Caco-2 (cell line): ENCODE measurements at regions not wholly inside any gene's neighbourhood (a gene's known extent, or its start where the extent isn't known, plus 50 kb on each side); places are given as distances from the start of the nearest gene placed in this dataset.

Source experiments
- BruUV-seq: library from RNA; stranded (reverse); fragments of 400-500 nt; replicated peaks from 2 replicates; lab custom pipeline; 2021; lab: Mats Ljungman, UMichigan
- CTCF ChIA-PET: fragments of 300-600 bp; sonication (Branson Sonifier 250); formaldehyde crosslinking; loops from one replicate; lab custom pipeline; 2022; ENCODE audit warnings: antibody characterized with exemption; lab: Charles Lee
- POLR2A ChIA-PET: fragments of 300-600 bp; sonication (Branson Sonifier 250); formaldehyde crosslinking; loops from one replicate; lab custom pipeline; 2022; ENCODE audit warnings: antibody characterized with exemption; lab: Charles Lee
- DNase-seq, 2 experiments: peaks; one replicate each; pipeline versions ENCODE4 v3.0.0 to v3.0.0-alpha.2; 2020 to 2022
- H3K27me3 ChIP-seq: replicated peaks from 2 replicates; pipeline ENCODE4 v1.6.0; 2011; ENCODE audit warnings: low read length; ENCODE audit not compliant: control insufficient read depth, insufficient read depth
- H3K36me3 ChIP-seq: 2 replicates; pipeline ENCODE4 v1.5.1; 2011; ENCODE audit warnings: low read length; ENCODE audit not compliant: control insufficient read depth, insufficient read depth
- H3K4me1 ChIP-seq: fragments of 250-450 bp; sonication (Bioruptor Pico); 2 replicates; pipeline ENCODE4 v1.5.1; 2020; ENCODE audit warnings: mild to moderate bottlenecking
- H3K4me3 ChIP-seq: 2 replicates; pipeline ENCODE4 v1.5.1; 2011; ENCODE audit warnings: low read depth, mild to moderate bottlenecking, control low read depth, low read length
- H3K9me3 ChIP-seq: fragments of 250-450 bp; sonication (Bioruptor Pico); 2 replicates; pipeline ENCODE4 v1.5.1; 2020; ENCODE audit warnings: mild to moderate bottlenecking, moderate library complexity
- H3K27ac Mint-ChIP-seq: one replicate; pipeline ENCODE4 v1.8.0; 2022; ENCODE audit warnings: mixed read lengths; ENCODE audit not compliant: unreplicated experiment
- H3K27me3 Mint-ChIP-seq: one replicate; pipeline ENCODE4 v1.8.0; 2022; ENCODE audit warnings: mixed read lengths; ENCODE audit not compliant: insufficient read depth, unreplicated experiment
- H3K36me3 Mint-ChIP-seq: one replicate; pipeline ENCODE4 v1.8.0; 2022; ENCODE audit warnings: mild to moderate bottlenecking, mixed read lengths; ENCODE audit not compliant: insufficient read depth, unreplicated experiment
- H3K4me1 Mint-ChIP-seq: one replicate; pipeline ENCODE4 v1.8.0; 2022; ENCODE audit warnings: low read depth, mixed read lengths; ENCODE audit not compliant: unreplicated experiment
- H3K4me3 Mint-ChIP-seq: one replicate; pipeline ENCODE4 v1.8.0; 2022; ENCODE audit warnings: mild to moderate bottlenecking, moderate library complexity, mixed read lengths; ENCODE audit not compliant: unreplicated experiment
- H3K9me3 Mint-ChIP-seq: one replicate; pipeline ENCODE4 v1.8.0; 2022; ENCODE audit warnings: mixed read lengths; ENCODE audit not compliant: unreplicated experiment
- CTCF ChIP-seq, 2 experiments: fragments of 200-600 bp in 1 of 2; IDR thresholded peaks; 1 replicate in 1 of 2; 2 replicates in 1 of 2; pipeline versions ENCODE4 v1.5.1 to v1.8.0; 2011 to 2022; ENCODE audit warnings: antibody characterized with exemption in 1 of 2, control low read depth in 1 of 2, inconsistent platforms in 1 of 2, low read depth in 1 of 2, low read length in 1 of 2, mild to moderate bottlenecking in 1 of 2, moderate library complexity in 1 of 2; ENCODE audit not compliant: insufficient read depth in 1 of 2, severe bottlenecking in 1 of 2, unreplicated experiment in 1 of 2
- intact Hi-C: fragments of 100-400 bp; cut with micrococcal nuclease; formaldehyde crosslinking; loops from one replicate; pipeline ENCODE4 v1.10.0; 2022; ENCODE audit not compliant: unreplicated experiment

- TF ChIP-seq CTCF (IDR thresholded peaks at IDR 0.05; ENCODE audit: insufficient read depth in 1 of 2, low read depth in 1 of 2, low read length in 1 of 2, severe bottlenecking in 1 of 2, unreplicated experiment in 1 of 2) = no peak
- H3K36me3 ChIP-seq = no peaks in the 10 kb centered on the region
- Mint-ChIP-seq H3K9me3 (peaks cover 3% of the 10 kb centered on the region), H3K27ac (no peak overlapping the region), H3K36me3 (no peaks in the 10 kb centered on the region), H3K27me3 (no peaks in the 10 kb centered on the region), H3K4me3 (no peak overlapping the region), H3K4me1 (peaks cover 1% of the 10 kb centered on the region)
- H3K27me3 ChIP-seq = no peaks in the 10 kb centered on the region
- no TSS peak for BruUV-seq
- POLR2A ChIA-PET = no interaction called here
- CTCF ChIA-PET = no interaction called here
- no peaks in the 10 kb centered on the region for H3K4me1 ChIP-seq
- intact Hi-C loops = no loop called here
- DNase-seq = no peak
- no peak overlapping the region for H3K4me3 ChIP-seq
- no peaks in the 10 kb centered on the region for H3K9me3 ChIP-seq
These were observed 337.9 kb upstream of the FGF13 start for GRCh38 chrX:139049465-139049864.

DNA sequence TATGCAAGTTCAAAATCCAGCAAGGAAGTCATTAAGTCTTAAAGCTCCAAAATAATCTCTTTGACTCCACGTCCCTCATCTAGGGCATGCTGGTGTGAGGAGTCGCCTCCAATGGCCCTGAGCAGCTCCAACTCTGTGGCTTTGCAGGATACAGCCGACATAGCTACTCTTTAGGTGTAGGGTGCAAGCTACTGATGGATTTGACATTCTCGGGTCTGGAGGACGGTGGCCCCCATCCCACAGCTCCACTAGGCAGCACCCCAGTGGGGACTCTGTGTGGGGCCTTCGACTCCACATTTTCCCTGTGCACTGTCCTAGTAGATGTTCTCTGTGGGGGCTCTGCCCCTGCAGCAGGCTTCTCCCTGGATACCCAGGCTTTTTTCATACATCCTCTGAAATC is 333.2 kb upstream of the FGF13 start:
- Histone ChIP-seq H3K27me3 (no peaks in the 10 kb centered on the region), H3K4me1 (no peaks in the 10 kb centered on the region), H3K9me3 (no peaks in the 10 kb centered on the region), H3K4me3 (no peak overlapping the region), H3K36me3 (no peaks in the 10 kb centered on the region)
- intact Hi-C loops = no loop called here
- no peak for DNase-seq
- no peak overlapping the region for H3K27ac Mint-ChIP-seq
- TF ChIP-seq CTCF (IDR thresholded peaks at IDR 0.05; ENCODE audit: insufficient read depth in 1 of 2, low read depth in 1 of 2, low read length in 1 of 2, severe bottlenecking in 1 of 2, unreplicated experiment in 1 of 2) = no peak
- POLR2A ChIA-PET = no interaction called here
- no TSS peak for BruUV-seq
- no peaks in the 10 kb centered on the region for H3K36me3 Mint-ChIP-seq
- H3K4me3 Mint-ChIP-seq = no peak overlapping the region
- H3K9me3 Mint-ChIP-seq = no peaks in the 10 kb centered on the region
- no peaks in the 10 kb centered on the region for H3K27me3 Mint-ChIP-seq
- H3K4me1 Mint-ChIP-seq = no peaks in the 10 kb centered on the region
- CTCF ChIA-PET = no interaction called here

DNA sequence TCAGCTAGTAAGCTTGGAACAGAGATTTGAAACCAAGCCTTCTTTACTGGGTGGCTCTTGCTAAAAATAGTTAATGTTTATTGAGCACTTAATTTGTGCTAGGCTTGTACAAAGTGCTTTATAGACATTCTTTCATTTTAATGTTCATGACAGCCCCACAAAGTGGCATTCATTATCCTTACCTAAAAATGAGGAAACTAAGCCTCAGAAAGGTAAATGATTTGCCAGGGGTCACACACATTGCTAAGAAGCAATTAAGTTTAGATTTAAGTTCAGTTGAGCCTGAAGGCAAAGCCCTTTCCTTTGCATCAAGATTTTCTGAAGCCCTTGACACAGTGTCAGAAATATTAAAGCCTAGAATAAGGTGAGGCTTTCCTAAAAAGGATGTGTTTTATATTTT is 327.5 kb upstream of the FGF13 start:
- POLR2A ChIA-PET = no interaction called here
- Mint-ChIP-seq H3K27ac (no peak overlapping the region), H3K4me3 (no peak overlapping the region), H3K9me3 (no peaks in the 10 kb centered on the region), H3K27me3 (no peaks in the 10 kb centered on the region), H3K4me1 (no peaks in the 10 kb centered on the region), H3K36me3 (no peaks in the 10 kb centered on the region)
- no peaks in the 10 kb centered on the region for H3K4me1 ChIP-seq
- no peaks in the 10 kb centered on the region for H3K9me3 ChIP-seq
- H3K27me3 ChIP-seq = no peaks in the 10 kb centered on the region
- BruUV-seq = no TSS peak
- CTCF ChIA-PET = no interaction called here
- H3K36me3 ChIP-seq = no peaks in the 10 kb centered on the region
- intact Hi-C loops = no loop called here
- TF ChIP-seq CTCF (IDR thresholded peaks at IDR 0.05; ENCODE audit: insufficient read depth in 1 of 2, low read depth in 1 of 2, low read length in 1 of 2, severe bottlenecking in 1 of 2, unreplicated experiment in 1 of 2) = no peak
- H3K4me3 ChIP-seq = no peak overlapping the region
- DNase-seq = no peak
